Transverse colon (tissue), 4 donors: ENCODE measurements at regions not wholly inside any gene's neighbourhood (a gene's known extent, or its start where the extent isn't known, plus 50 kb on each side); places are given as distances from the start of the nearest gene placed in this dataset.
"Not testable (repeated sequence)": the region's sequence is repeated elsewhere in the genome, so short reads cannot be mapped to it uniquely, and the experiment has no call there.

Experiments used
- EP300 ChIP-seq: sonication (generic); formaldehyde crosslinking; IDR thresholded peaks from one replicate; pipeline ENCODE4 v1.6.1; 2017; ENCODE audit warnings: antibody characterized with exemption, low read depth
- POLR2A ChIP-seq: fragments of 450-650 bp; IDR thresholded peaks from one replicate; pipeline ENCODE4 v1.6.1; 2016; ENCODE audit warnings: antibody characterized with exemption, mild to moderate bottlenecking, moderate library complexity
- POLR2AphosphoS5 ChIP-seq, 3 donors: sonication (generic); formaldehyde crosslinking; IDR thresholded peaks; one replicate each; pipeline ENCODE4 v1.6.1; 2016; ENCODE audit warnings: antibody characterized with exemption in 3 of 3
- TF ChIP-seq, protein P1 (sequence below), 5 experiments: fragments of 200-600 bp in 3 of 5; fragments of 450-650 bp in 2 of 5; sonication (generic) in 3 of 5; IDR thresholded peaks; 1 replicate in 2 of 5; 2 replicates in 3 of 5; pipeline ENCODE4 v1.5.1; 2016 to 2017; ENCODE audit warnings: antibody characterized with exemption in 5 of 5, inconsistent platforms in 3 of 5, mild to moderate bottlenecking in 2 of 5, moderate library complexity in 1 of 5

DNA sequence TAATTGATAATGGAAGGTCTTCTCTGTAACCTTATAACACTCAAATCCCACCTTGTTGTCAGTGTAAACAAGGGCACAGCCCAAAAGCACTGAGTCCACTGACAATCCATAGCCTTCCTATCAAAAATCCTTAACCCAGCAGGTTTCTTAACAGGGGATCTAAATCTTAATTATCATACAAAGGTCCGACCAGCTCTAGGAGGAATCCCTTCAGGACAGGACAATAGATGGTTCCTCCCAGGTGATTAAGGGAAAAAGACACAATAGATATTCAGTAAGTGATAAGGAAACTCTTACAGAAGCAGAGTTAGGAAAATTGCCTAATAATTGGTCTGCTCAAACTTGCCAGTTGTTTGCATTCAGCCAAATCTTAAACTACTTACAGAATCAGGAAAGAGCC lies 951.9 kb upstream of the CTNND2 start:
- TF ChIP-seq, protein P1, sequence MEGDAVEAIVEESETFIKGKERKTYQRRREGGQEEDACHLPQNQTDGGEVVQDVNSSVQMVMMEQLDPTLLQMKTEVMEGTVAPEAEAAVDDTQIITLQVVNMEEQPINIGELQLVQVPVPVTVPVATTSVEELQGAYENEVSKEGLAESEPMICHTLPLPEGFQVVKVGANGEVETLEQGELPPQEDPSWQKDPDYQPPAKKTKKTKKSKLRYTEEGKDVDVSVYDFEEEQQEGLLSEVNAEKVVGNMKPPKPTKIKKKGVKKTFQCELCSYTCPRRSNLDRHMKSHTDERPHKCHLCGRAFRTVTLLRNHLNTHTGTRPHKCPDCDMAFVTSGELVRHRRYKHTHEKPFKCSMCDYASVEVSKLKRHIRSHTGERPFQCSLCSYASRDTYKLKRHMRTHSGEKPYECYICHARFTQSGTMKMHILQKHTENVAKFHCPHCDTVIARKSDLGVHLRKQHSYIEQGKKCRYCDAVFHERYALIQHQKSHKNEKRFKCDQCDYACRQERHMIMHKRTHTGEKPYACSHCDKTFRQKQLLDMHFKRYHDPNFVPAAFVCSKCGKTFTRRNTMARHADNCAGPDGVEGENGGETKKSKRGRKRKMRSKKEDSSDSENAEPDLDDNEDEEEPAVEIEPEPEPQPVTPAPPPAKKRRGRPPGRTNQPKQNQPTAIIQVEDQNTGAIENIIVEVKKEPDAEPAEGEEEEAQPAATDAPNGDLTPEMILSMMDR (IDR thresholded peaks at IDR 0.05), result not testable (repeated sequence)
- not testable (repeated sequence) for TF ChIP-seq EP300; POLR2A; POLR2AphosphoS5 (IDR thresholded peaks at IDR 0.05)
